Adrenal gland (tissue), 9 donors: ENCODE measurements at regions not wholly inside any gene's neighbourhood (a gene's known extent, or its start where the extent isn't known, plus 50 kb on each side); places are given as distances from the start of the nearest gene placed in this dataset.
"Not testable (repeated sequence)": the region's sequence is repeated elsewhere in the genome, so short reads cannot be mapped to it uniquely, and the experiment has no call there.

Source experiments
- DNase-seq, 7 donors: peaks; one replicate each; pipeline ENCODE4 v3.0.0-alpha.2; 2019 to 2020
- H3K27ac ChIP-seq, 5 donors: fragments of 200-600 bp; sonication (generic) in 4 of 5; 1 replicate in 3 of 5; 2 replicates in 2 of 5; pipeline versions ENCODE4 v1.5.1 to v1.8.0; 2016 to 2020; ENCODE audit warnings: mild to moderate bottlenecking in 1 of 5
- H3K27me3 ChIP-seq: fragments of 200-600 bp; 2 replicates; pipeline ENCODE4 v1.8.0; 2021
- H3K36me3 ChIP-seq, 2 donors: fragments of 200-600 bp; replicated peaks in 1 of 2; 1 replicate in 1 of 2; 2 replicates in 1 of 2; pipeline versions ENCODE4 v1.5.1 to v1.8.0; 2018 to 2022
- H3K4me1 ChIP-seq, 2 donors: fragments of 200-600 bp; replicated peaks in 1 of 2; 1 replicate in 1 of 2; 2 replicates in 1 of 2; pipeline versions ENCODE4 v1.5.1 to v1.8.0; 2018 to 2021
- H3K4me3 ChIP-seq, 4 donors: fragments of 200-600 bp; sonication (generic) in 3 of 4; one replicate each; pipeline ENCODE4 v1.5.1; 2016 to 2018
- H3K9me3 ChIP-seq, 3 donors: fragments of 200-600 bp; sonication (generic) in 1 of 3; replicated peaks in 1 of 3; 1 replicate in 2 of 3; 2 replicates in 1 of 3; pipeline versions ENCODE4 v1.5.1 to v1.8.0; 2016 to 2021
- POLR2A ChIP-seq, 2 donors: fragments of 450-650 bp; IDR thresholded peaks; one replicate each; pipeline ENCODE4 v1.6.1; 2017; ENCODE audit warnings: antibody characterized with exemption in 2 of 2, mild to moderate bottlenecking in 2 of 2, moderate library complexity in 1 of 2
- WGBS, 4 donors: extraction: QIAGEN DNeasy Blood & Tissue Kit in 2 of 4; methylation state at CpG; one replicate each; pipeline versions ENCODE4 v1.1.5 to v1.1.7; 2013 to 2017; 5-methylcytosine and 5-hydroxymethylcytosine counted together
- intact Hi-C, 2 donors: fragments of 100-400 bp; cut with DNase I; formaldehyde crosslinking; loops; one replicate each; pipeline versions ENCODE4 v1.14.1 to v1.15.0; 2022 to 2023
- TF ChIP-seq, protein P1 (sequence below), 6 experiments: fragments of 450-650 bp in 4 of 6; fragments of 200-600 bp in 2 of 6; sonication (generic) in 1 of 6; IDR thresholded peaks; 1 replicate in 5 of 6; 2 replicates in 1 of 6; pipeline versions ENCODE4 v1.5.1 to v1.8.0; 2016 to 2021; ENCODE audit warnings: antibody characterized with exemption in 6 of 6, mild to moderate bottlenecking in 2 of 6, moderate library complexity in 1 of 6
- donor health status: healthy with polysubstance abuse.
- donor health status: Bipolar disorder and iron deficiency.
- donor health status: DM: yes; HTN: yes; CAD: no.
- donor health status: DM: no; HTN: no; CAD: no.
- donor health status: DM: no; HTN: no; CAD: no.

DNA sequence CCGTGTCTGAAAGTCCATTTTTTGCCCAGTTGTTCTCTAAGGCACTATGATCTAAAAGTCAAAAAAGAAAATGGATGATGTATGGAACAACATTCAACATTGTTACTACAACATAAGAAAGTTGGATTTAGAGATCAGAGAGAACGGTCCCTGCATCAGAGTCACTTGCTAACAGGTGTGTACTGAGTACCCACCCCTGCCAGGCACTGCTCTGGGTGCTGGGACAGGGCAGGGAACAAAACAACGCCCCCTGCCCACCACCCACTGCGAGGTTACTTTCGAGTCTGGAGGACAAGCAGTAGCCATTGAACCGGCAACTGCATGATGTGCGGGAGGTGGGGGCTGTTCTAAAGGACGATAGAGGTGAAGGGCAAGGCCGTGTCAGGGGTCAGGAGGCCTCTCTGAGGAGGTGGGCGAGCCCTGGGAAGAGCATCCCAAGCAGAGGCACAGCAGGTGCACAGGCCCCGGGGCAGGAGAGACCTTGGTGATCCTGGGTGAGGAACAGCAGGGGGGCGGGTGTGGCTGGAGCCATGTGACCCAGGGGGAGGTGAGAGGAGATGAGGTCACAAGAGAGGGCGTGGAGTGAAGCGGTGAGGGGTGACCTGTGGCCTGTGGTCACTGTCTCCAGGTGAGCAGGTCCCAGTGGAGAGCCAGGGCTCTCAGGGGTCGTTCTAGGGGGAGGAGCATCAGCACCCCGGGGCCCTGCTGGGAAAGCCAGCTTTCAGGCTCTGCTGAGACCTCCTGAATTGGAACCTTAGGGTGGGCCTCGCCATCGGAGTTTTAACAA, 197.5 kb upstream of the SULF2 start:
- no peaks in the 10 kb centered on the region for H3K36me3 ChIP-seq
- intact Hi-C loops = no loop called here
- no peak overlapping the region for H3K27ac ChIP-seq
- 70 to 87% (median 86%) methylated on average over 14 to 18 of the region's 18 CpGs for WGBS, 4 donors
- no peaks in the 10 kb centered on the region for H3K27me3 ChIP-seq
- H3K4me1 ChIP-seq = peaks cover 0 to 2% of the 10 kb centered on the region in 2 donors
- H3K9me3 ChIP-seq = no peaks in the 10 kb centered on the region
- peak in 1 of 7 donors; percentile 42 for DNase-seq
- TF ChIP-seq POLR2A (IDR thresholded peaks at IDR 0.05) = no peak
- TF ChIP-seq, protein P1, sequence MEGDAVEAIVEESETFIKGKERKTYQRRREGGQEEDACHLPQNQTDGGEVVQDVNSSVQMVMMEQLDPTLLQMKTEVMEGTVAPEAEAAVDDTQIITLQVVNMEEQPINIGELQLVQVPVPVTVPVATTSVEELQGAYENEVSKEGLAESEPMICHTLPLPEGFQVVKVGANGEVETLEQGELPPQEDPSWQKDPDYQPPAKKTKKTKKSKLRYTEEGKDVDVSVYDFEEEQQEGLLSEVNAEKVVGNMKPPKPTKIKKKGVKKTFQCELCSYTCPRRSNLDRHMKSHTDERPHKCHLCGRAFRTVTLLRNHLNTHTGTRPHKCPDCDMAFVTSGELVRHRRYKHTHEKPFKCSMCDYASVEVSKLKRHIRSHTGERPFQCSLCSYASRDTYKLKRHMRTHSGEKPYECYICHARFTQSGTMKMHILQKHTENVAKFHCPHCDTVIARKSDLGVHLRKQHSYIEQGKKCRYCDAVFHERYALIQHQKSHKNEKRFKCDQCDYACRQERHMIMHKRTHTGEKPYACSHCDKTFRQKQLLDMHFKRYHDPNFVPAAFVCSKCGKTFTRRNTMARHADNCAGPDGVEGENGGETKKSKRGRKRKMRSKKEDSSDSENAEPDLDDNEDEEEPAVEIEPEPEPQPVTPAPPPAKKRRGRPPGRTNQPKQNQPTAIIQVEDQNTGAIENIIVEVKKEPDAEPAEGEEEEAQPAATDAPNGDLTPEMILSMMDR (IDR thresholded peaks at IDR 0.05) = no peak
- H3K4me3 ChIP-seq = no peak overlapping the region

DNA sequence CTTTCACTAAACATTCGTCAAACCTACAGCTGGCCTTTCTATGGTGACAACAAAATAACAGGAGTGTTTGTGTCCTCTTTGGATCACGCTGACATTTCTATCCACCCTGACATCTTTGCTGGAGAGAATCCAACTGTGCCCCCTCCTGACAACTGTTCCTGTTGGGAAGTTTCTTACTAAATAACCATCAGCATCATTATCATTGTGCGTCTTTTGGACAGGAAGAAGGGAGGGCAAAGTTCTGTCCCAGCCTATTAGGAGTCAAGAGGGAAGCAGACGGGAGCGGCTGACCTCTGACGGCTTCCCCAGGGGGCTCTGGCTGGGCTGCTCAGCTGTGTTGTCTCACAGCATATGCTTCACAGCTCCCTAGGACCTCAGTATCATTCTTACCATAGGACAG, 195.9 kb upstream of the SULF2 start:
- H3K4me3 ChIP-seq = no peak overlapping the region
- TF ChIP-seq, protein P1 (IDR thresholded peaks at IDR 0.05) = no peak
- no peak for TF ChIP-seq POLR2A (IDR thresholded peaks at IDR 0.05)
- H3K27me3 ChIP-seq = no peaks in the 10 kb centered on the region
- WGBS, 4 donors = 60 to 75% (median 73%) methylated on average over 5 to 6 of the region's 6 CpGs
- peaks cover 0 to 6% of the 10 kb centered on the region in 2 donors for H3K4me1 ChIP-seq
- no peaks in the 10 kb centered on the region for H3K9me3 ChIP-seq
- intact Hi-C loops = no loop called here
- DNase-seq = no peak
- H3K27ac ChIP-seq = no peak overlapping the region
- no peaks in the 10 kb centered on the region for H3K36me3 ChIP-seq

DNA sequence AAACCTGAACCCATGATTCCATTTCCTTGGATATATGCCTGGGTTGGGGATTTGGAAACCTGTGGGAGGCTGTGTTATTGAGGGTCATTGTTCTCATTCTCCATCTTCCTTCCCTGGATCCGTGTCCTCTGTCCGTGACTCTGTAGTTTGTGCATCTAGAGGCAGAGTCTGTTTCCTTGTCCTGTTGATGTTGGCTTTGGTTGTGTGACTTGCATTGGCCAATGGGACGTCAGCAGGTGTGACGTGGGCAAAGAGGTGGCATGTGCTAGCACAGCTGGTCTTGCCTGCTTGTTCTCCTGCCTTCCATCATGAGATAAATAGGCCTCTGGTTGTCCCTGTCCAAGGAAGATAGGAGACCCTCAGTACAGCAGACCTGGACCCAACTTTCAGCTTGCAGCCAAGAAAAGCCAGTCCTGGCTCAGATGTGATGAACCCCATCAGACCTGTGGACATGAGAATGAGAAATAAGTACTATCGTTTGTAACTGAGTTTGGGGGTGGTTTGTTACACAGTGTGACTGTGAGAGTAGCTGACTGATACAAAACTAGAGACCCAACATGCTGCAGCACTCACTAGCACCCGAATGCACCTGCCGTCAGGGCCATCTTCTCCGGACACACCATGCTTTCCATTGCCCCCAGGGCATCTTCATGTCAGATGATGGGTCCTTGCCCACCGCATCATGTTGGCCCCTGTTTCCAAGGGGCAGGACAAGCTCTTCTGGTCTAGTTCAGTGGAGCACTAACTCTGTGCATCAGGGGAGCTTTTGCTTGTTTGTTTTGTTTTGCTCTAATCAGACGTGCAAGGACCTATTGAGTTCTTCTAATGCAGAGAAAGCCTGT, 195.3 kb upstream of the SULF2 start:
- no peak overlapping the region for H3K4me3 ChIP-seq
- no peak for DNase-seq
- TF ChIP-seq, protein P1 (IDR thresholded peaks at IDR 0.05) = no peak
- TF ChIP-seq POLR2A (IDR thresholded peaks at IDR 0.05) = no peak
- H3K4me1 ChIP-seq = peaks cover 0 to 6% of the 10 kb centered on the region in 2 donors
- 85 to 92% (median 89%) methylated on average over 10 of the region's 10 CpGs for WGBS, 4 donors
- H3K36me3 ChIP-seq = no peaks in the 10 kb centered on the region
- no peak overlapping the region for H3K27ac ChIP-seq
- H3K27me3 ChIP-seq = no peaks in the 10 kb centered on the region
- intact Hi-C loops = no loop called here
- H3K9me3 ChIP-seq = no peaks in the 10 kb centered on the region

DNA sequence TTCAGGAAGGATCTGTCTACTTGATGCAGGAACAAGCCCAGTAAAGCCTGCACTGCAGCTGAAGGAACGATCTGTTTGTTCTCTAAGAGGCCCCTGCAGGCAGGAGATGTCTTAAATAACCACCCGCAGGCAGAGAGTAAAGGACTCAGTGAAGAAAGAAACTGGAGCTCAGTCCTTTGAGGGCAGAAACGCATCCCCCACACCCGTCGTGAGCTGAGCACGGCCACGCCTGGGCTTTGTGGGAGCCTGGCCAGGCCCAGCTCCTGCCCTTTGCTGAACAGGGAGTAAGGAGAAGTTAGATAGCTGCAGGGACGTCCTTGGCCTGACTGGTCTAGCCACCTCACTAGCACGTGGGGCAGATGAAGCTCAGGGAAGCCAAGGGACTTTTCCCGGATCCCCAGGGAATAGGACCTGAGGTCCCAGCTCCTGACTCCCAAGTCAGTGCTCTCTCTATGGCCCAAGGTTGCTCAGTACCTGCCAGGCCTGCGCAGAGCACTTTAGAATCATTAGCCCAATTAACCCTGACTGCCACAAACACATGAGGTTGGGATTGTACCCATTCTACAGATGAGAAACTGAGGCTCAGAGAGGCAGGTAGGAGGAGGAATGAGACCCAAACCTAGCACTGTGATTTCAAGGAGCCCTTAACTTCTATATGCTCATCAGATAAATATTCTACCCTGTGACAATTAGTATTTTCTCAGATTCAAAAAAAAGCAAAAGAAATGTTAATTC, 194.2 kb upstream of the SULF2 start:
- intact Hi-C loops, H3K27me3 ChIP-seq, H3K9me3 ChIP-seq, H3K36me3 ChIP-seq, H3K4me1 ChIP-seq, H3K4me3 ChIP-seq: not testable (repeated sequence)
- DNase-seq = peak in 5 of 7 donors; percentile 54 to 68 (median 58)
- H3K27ac ChIP-seq = peak overlapping the region in 1 of 5 donors; percentile 55
- TF ChIP-seq POLR2A (IDR thresholded peaks at IDR 0.05) = peak in 1 of 2 donors; percentile 25
- WGBS, 4 donors = 41 to 56% (median 44%) methylated on average over 6 to 11 of the region's 11 CpGs

DNA sequence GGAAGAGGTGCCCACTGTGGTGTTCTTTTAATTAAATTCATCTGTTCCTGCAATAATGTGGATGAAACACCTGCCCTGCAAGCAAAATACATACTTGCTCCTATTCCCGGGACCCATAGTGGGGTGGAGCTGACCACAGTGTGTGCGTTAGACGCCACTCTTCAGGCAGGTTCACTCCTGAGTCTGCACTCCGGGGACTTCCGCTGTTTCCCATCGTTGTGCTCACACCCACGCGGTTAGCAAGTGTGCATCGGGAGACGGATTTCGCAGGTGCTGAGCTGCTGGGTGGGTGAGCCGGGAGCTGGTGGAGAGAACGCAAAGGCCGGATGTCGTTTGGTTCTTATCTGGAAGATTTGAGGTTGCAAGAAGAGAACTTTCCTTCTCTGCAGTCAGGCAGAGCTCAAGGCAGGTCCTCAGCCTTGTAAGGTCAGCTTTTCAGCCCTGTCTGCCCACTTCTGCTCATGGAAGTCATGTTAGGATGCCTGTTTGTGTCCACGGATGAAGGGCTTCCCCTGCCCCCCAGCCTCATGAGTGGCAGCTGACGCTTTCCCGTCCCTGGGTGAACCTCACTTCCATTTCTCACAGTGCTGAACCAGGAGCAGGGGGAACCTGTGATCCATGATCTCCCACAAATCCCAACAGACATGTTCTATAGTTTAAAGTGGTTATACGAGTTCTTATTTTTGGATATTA, 193.3 kb upstream of the SULF2 start:
- H3K4me3 ChIP-seq, DNase-seq, intact Hi-C loops, H3K4me1 ChIP-seq, H3K27me3 ChIP-seq, H3K27ac ChIP-seq, H3K9me3 ChIP-seq, H3K36me3 ChIP-seq: not testable (repeated sequence)
- WGBS, 4 donors = 83 to 95% (median 91%) methylated on average over 4 to 5 of the region's 19 CpGs

DNA sequence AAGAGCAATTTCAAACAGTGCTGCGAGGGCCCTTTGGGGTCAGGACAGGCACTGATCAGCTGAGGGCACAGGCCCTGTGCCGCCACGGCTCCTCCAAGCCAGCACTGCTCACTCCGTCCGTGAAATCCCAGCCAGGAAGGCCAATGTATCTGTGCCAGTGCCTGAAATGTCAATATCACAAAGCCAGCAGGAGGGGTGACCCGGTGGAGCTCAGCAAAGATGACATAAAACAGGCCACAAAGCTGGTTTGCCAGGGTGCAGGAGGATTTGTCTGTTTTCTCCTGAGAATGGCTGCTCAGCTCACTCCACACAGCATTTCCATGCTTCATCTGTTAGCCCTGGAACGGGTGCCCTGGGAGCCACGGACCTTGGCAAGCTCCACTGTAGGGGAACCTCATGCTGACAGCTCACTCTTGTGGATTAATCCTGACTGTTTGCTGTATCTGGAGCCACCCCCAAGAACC, 192.5 kb upstream of the SULF2 start:
- WGBS, 4 donors = 40 to 57% (median 47%) methylated on average over 2 to 8 of the region's 8 CpGs
- H3K4me1 ChIP-seq, H3K36me3 ChIP-seq, H3K9me3 ChIP-seq, intact Hi-C loops, H3K4me3 ChIP-seq, H3K27me3 ChIP-seq: not testable (repeated sequence)
- H3K27ac ChIP-seq = peak overlapping the region in 3 of 5 donors; percentile 20 to 75 (median 54)
- DNase-seq = peak in 5 of 7 donors; percentile 44 to 72 (median 53)
